ENCODE measurements at regions not wholly inside any gene's neighbourhood (a gene's known extent, or its start where the extent isn't known, plus 50 kb on each side); places are given as distances from the start of the nearest gene placed in this dataset.
"Not testable (repeated sequence)": the region's sequence is repeated elsewhere in the genome, so short reads cannot be mapped to it uniquely, and the experiment has no call there.

DNA sequence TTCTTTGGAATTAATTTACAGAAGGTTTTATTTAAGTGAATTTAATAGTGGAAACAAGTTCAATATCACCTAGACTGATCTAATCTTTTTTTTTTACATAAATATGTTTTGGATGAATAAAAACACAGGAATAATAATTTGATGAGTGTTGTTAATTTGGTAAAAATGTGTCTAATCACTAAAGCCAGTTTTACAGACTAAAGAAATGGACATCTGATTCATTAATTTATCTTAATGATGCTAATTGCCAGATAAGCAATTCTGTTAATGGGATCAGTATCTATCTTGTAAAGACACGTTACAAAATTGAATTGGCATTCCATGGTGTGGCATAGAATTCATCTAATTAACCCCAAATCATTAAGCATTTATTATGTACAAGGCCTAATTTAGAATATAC is 743.3 kb upstream of the CDH6 start:
- no peak overlapping the region for H3K27ac ChIP-seq (replicated peaks in 1 of 4)
- no peak for DNase-seq (ENCODE audit: extremely low spot score)
- no peaks in the 10 kb centered on the region for H3K9me3 ChIP-seq
- no peaks in the 10 kb centered on the region for H3K36me3 ChIP-seq
- no peak overlapping the region for H3K4me3 ChIP-seq
- intact Hi-C loops (cut with DNase I), result no loop called here
- TF ChIP-seq POLR2A (IDR thresholded peaks at IDR 0.05; ENCODE audit: low read depth), result no peak
- TF ChIP-seq CTCF (IDR thresholded peaks at IDR 0.05), result no peak
- TF ChIP-seq POLR2AphosphoS5 (IDR thresholded peaks at IDR 0.05), result no peak
- TF ChIP-seq EP300 (IDR thresholded peaks at IDR 0.05), result no peak
- 78% methylated on average over 1 of the region's 1 CpG for WGBS
- H3K27me3 ChIP-seq, result no peaks in the 10 kb centered on the region
- H3K4me1 ChIP-seq, result no peaks in the 10 kb centered on the region

DNA sequence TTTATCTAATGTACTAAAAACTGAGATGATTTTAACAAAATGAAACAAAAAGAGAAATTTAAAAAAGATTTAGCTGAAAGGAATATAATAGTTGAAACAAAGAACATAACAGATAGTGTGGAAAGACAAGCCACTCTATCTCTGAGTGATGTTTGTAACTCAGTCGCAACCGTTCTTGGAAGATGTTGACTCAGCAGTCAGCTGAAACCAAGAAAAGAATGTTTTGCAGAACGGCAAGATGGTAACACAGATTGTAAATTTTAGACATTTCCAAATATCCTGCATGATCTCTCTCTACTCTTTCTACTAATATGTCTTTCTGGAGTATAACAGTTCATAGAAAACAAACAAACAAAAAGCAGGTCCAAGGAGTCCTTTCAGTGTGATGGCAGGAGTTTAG is 746.1 kb upstream of the CDH6 start:
- no peak for DNase-seq (ENCODE audit: extremely low spot score)
- WGBS, result 82% methylated on average over 3 of the region's 3 CpGs
- Histone ChIP-seq H3K4me1 (no peaks in the 10 kb centered on the region), H3K9me3 (no peaks in the 10 kb centered on the region), H3K36me3 (no peaks in the 10 kb centered on the region), H3K27me3 (no peaks in the 10 kb centered on the region), H3K4me3 (no peak overlapping the region), H3K27ac (replicated peaks in 1 of 4) (no peak overlapping the region)
- no peak for TF ChIP-seq CTCF (IDR thresholded peaks at IDR 0.05)
- intact Hi-C loops (cut with DNase I), result no loop called here

GRCh38 chr5:30446456-30446855 is 747.0 kb upstream of the CDH6 start:
- no peak overlapping the region for H3K27ac ChIP-seq (replicated peaks in 1 of 4)
- no peaks in the 10 kb centered on the region for H3K4me1 ChIP-seq
- DNase-seq (ENCODE audit: extremely low spot score), result no peak
- H3K4me3 ChIP-seq, result no peak overlapping the region
- H3K36me3 ChIP-seq, result no peaks in the 10 kb centered on the region
- intact Hi-C loops (cut with DNase I), result no loop called here
- 83% methylated on average over 1 of the region's 1 CpG for WGBS
- no peaks in the 10 kb centered on the region for H3K27me3 ChIP-seq
- peaks cover 0 to 4% (median under 1%) of the 10 kb centered on the region in 4 donors for H3K9me3 ChIP-seq
- TF ChIP-seq EP300 (IDR thresholded peaks at IDR 0.05) (no peak), POLR2AphosphoS5 (IDR thresholded peaks at IDR 0.05) (no peak), POLR2A (IDR thresholded peaks at IDR 0.05; ENCODE audit: low read depth) (no peak), CTCF (IDR thresholded peaks at IDR 0.05) (no peak)

GRCh38 chr5:30438785-30439184 is 754.7 kb upstream of the CDH6 start:
- no peak for TF ChIP-seq POLR2AphosphoS5 (IDR thresholded peaks at IDR 0.05)
- no peak for TF ChIP-seq EP300 (IDR thresholded peaks at IDR 0.05)
- no peak for TF ChIP-seq CTCF (IDR thresholded peaks at IDR 0.05)
- TF ChIP-seq POLR2A (IDR thresholded peaks at IDR 0.05; ENCODE audit: low read depth), result no peak
- Histone ChIP-seq H3K36me3 (no peaks in the 10 kb centered on the region), H3K27ac (replicated peaks in 1 of 4) (no peak overlapping the region), H3K4me1 (no peaks in the 10 kb centered on the region), H3K27me3 (no peaks in the 10 kb centered on the region), H3K4me3 (no peak overlapping the region), H3K9me3 (peaks cover 0 to 18% (median 12%) of the 10 kb centered on the region in 4 donors)
- WGBS, result 67% methylated on average over 1 of the region's 1 CpG
- DNase-seq (ENCODE audit: extremely low spot score), result no peak
- intact Hi-C loops (cut with DNase I), result no loop called here

- Histone ChIP-seq H3K4me3 (no peak overlapping the region), H3K36me3 (no peaks in the 10 kb centered on the region), H3K9me3 (peaks cover 0 to 17% (median 12%) of the 10 kb centered on the region in 4 donors), H3K27me3 (no peaks in the 10 kb centered on the region), H3K27ac (replicated peaks in 1 of 4) (no peak overlapping the region), H3K4me1 (no peaks in the 10 kb centered on the region)
- intact Hi-C loops (cut with DNase I), result no loop called here
- DNase-seq (ENCODE audit: extremely low spot score), result no peak
- WGBS, result 80% methylated on average over 3 of the region's 3 CpGs
- TF ChIP-seq CTCF (IDR thresholded peaks at IDR 0.05), result no peak
- no peak for TF ChIP-seq POLR2AphosphoS5 (IDR thresholded peaks at IDR 0.05)
- no peak for TF ChIP-seq POLR2A (IDR thresholded peaks at IDR 0.05; ENCODE audit: low read depth)
- no peak for TF ChIP-seq EP300 (IDR thresholded peaks at IDR 0.05)
These were observed 756.8 kb upstream of the CDH6 start for GRCh38 chr5:30436691-30437090.

DNA sequence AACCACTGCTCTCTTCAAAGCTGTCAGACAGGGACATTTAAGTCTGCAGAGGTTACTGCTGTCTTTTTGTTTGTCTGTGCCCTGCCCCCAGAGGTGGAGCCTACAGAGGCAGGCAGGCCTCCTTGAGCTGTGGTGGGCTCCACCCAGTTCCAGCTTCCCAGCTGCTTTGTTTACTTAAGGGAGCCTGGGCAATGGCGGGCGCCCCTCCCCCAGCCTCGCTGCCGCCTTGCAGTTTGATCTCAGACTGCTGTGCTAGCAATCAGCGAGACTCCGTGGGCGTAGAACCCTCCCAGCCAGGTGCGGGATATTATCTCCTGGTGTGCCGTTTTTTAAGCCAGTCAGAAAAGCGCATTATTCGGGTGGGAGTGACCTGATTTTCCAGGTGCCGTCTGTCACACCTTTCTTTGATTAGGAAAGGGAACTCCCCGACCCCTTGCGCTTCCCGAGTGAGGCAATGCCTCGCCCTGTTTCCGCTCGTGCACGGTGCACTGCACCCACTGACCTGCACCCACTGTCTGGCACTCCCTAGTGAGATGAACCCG is 764.5 kb upstream of the CDH6 start:
- 90% methylated on average over 20 of the region's 20 CpGs for WGBS
- H3K4me1 ChIP-seq; H3K27me3 ChIP-seq; H3K4me3 ChIP-seq; DNase-seq (ENCODE audit: extremely low spot score); H3K9me3 ChIP-seq; intact Hi-C loops (cut with DNase I); H3K27ac ChIP-seq (replicated peaks in 1 of 4); H3K36me3 ChIP-seq: not testable (repeated sequence)
